ENCODE measurements at regions not wholly inside any gene's neighbourhood (a gene's known extent, or its start where the extent isn't known, plus 50 kb on each side); places are given as distances from the start of the nearest gene placed in this dataset.

- Histone ChIP-seq H3K4me1 (ENCODE audit: insufficient read depth, low read length, poor library complexity, severe bottlenecking) (no peaks in the 10 kb centered on the region), H3K27me3 (replicated peaks; ENCODE audit: insufficient read depth, low read depth, low read length, poor library complexity) (no peaks in the 10 kb centered on the region), H3K27ac (ENCODE audit: low read depth, low read length, poor library complexity, severe bottlenecking) (no peak overlapping the region), H3K36me3 (ENCODE audit: insufficient read depth, low read length, poor library complexity, severe bottlenecking) (no peaks in the 10 kb centered on the region), H3K9me3 (ENCODE audit: low read depth, low read length, poor library complexity, severe bottlenecking) (peaks cover 5% of the 10 kb centered on the region), H3K4me3 (ENCODE audit: low read depth, low read length, poor library complexity, severe bottlenecking) (no peak overlapping the region)
- intact Hi-C loops (cut with micrococcal nuclease; ENCODE audit: unreplicated experiment): no loop called here
- TF ChIP-seq CTCF (conservative IDR thresholded peaks at IDR 0.05; ENCODE audit: low read depth, low read length): no peak
- no peak for TF ChIP-seq EZH2 (IDR thresholded peaks at IDR 0.05; ENCODE audit: borderline replicate concordance, low read depth, low read length, poor library complexity, severe bottlenecking)
- DNase-seq (ENCODE audit: low spot score): no peak
- BruUV-seq (replicated peaks): no TSS peak
- ChIA-PET POLR2A (ENCODE audit: low non-redundant PET) (no interaction called here), CTCF (no interaction called here)
Measured at GRCh38 chrX:127571834-127572233, 480.4 kb downstream of the ACTRT1 start.

- Histone ChIP-seq H3K36me3 (ENCODE audit: insufficient read depth, low read length, poor library complexity, severe bottlenecking) (no peaks in the 10 kb centered on the region), H3K27ac (ENCODE audit: low read depth, low read length, poor library complexity, severe bottlenecking) (no peak overlapping the region), H3K4me3 (ENCODE audit: low read depth, low read length, poor library complexity, severe bottlenecking) (no peak overlapping the region), H3K9me3 (ENCODE audit: low read depth, low read length, poor library complexity, severe bottlenecking) (peaks cover 5% of the 10 kb centered on the region), H3K27me3 (replicated peaks; ENCODE audit: insufficient read depth, low read depth, low read length, poor library complexity) (no peaks in the 10 kb centered on the region), H3K4me1 (ENCODE audit: insufficient read depth, low read length, poor library complexity, severe bottlenecking) (no peaks in the 10 kb centered on the region)
- intact Hi-C loops (cut with micrococcal nuclease; ENCODE audit: unreplicated experiment): no loop called here
- no TSS peak for BruUV-seq (replicated peaks)
- POLR2A ChIA-PET (ENCODE audit: low non-redundant PET): no interaction called here
- no peak for DNase-seq (ENCODE audit: low spot score)
- no peak for TF ChIP-seq EZH2 (IDR thresholded peaks at IDR 0.05; ENCODE audit: borderline replicate concordance, low read depth, low read length, poor library complexity, severe bottlenecking)
- TF ChIP-seq CTCF (conservative IDR thresholded peaks at IDR 0.05; ENCODE audit: low read depth, low read length): no peak
- CTCF ChIA-PET: no interaction called here
Measured at GRCh38 chrX:127570276-127570675, 481.9 kb downstream of the ACTRT1 start.

GRCh38 chrX:127568691-127569090, 483.5 kb downstream of the ACTRT1 start:
- Histone ChIP-seq H3K4me1 (ENCODE audit: insufficient read depth, low read length, poor library complexity, severe bottlenecking) (no peaks in the 10 kb centered on the region), H3K36me3 (ENCODE audit: insufficient read depth, low read length, poor library complexity, severe bottlenecking) (no peaks in the 10 kb centered on the region), H3K4me3 (ENCODE audit: low read depth, low read length, poor library complexity, severe bottlenecking) (no peak overlapping the region), H3K27ac (ENCODE audit: low read depth, low read length, poor library complexity, severe bottlenecking) (no peak overlapping the region), H3K27me3 (replicated peaks; ENCODE audit: insufficient read depth, low read depth, low read length, poor library complexity) (no peaks in the 10 kb centered on the region), H3K9me3 (ENCODE audit: low read depth, low read length, poor library complexity, severe bottlenecking) (peaks cover 2% of the 10 kb centered on the region)
- TF ChIP-seq EZH2 (IDR thresholded peaks at IDR 0.05; ENCODE audit: borderline replicate concordance, low read depth, low read length, poor library complexity, severe bottlenecking) (no peak), CTCF (conservative IDR thresholded peaks at IDR 0.05; ENCODE audit: low read depth, low read length) (no peak)
- DNase-seq (ENCODE audit: low spot score): no peak
- BruUV-seq (replicated peaks): no TSS peak
- ChIA-PET CTCF (no interaction called here), POLR2A (ENCODE audit: low non-redundant PET) (no interaction called here)
- intact Hi-C loops (cut with micrococcal nuclease; ENCODE audit: unreplicated experiment): no loop called here
